ENCODE measurements at regions not wholly inside any gene's neighbourhood (a gene's known extent, or its start where the extent isn't known, plus 50 kb on each side); places are given as distances from the start of the nearest gene placed in this dataset.

DNA sequence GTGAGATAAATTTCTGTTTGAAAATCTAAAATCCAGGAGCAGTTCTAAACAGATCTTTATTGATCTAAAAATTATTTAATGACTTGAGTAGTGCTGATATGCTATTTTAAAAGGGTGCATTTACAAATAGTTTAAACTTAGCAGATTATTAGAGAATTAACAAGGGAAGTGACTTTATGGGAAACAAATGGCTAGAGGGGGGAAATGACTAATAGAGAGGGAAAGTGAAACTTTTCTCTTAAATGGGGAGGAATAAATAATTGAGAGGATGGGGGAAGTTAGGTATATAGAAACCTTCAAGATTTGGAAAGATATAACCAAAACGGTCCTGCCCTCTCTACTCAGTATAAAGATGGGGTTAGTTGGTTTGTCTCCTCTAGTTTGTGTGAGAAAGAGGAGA, 90.1 kb upstream of the ARMC3 start:
- no peaks in the 10 kb centered on the region for H3K36me3 ChIP-seq (replicated peaks in 1 of 2; ENCODE audit: control insufficient read depth in 2 of 2, insufficient read depth in 2 of 2, low read length in 2 of 2)
- no peak overlapping the region for H2BK15ac ChIP-seq (ENCODE audit: low read length)
- no peak overlapping the region for H3K14ac ChIP-seq (ENCODE audit: low read length)
- no peak overlapping the region for H2BK5ac ChIP-seq (ENCODE audit: low read length)
- H3K18ac ChIP-seq (ENCODE audit: low read length) = no peak overlapping the region
- no peak overlapping the region for H2AFZ ChIP-seq (ENCODE audit: low read length)
- no peak overlapping the region for H2BK12ac ChIP-seq (ENCODE audit: low read length)
- no peak overlapping the region for H3K4me3 ChIP-seq (ENCODE audit: low read length in 2 of 2)
- H2AK5ac ChIP-seq (ENCODE audit: low read depth, low read length) = no peak overlapping the region
- no peak for DNase-seq (ENCODE audit: low spot score)
- H2BK120ac ChIP-seq (ENCODE audit: low read depth, low read length) = no peak overlapping the region
- no CpG with 5 or more reads among the region's 1 CpG for WGBS, 2 donors (ENCODE audit: extremely low coverage in 2 of 2, insufficient read length in 2 of 2, insufficient replicate concordance in 1 of 2)
- H3K79me1 ChIP-seq (ENCODE audit: low read depth, low read length) = no peaks in the 10 kb centered on the region
- H3K9ac ChIP-seq (ENCODE audit: low read depth, low read length, poor library complexity) = no peak overlapping the region
- H4K91ac ChIP-seq (ENCODE audit: low read depth, low read length, poor library complexity) = no peak overlapping the region
- no peaks in the 10 kb centered on the region for H3K9me3 ChIP-seq (replicated peaks in 1 of 2; ENCODE audit: control insufficient read depth in 2 of 2, insufficient read depth in 1 of 2, low read depth in 1 of 2, low read length in 2 of 2)
- no peak overlapping the region for H3K27ac ChIP-seq (replicated peaks; ENCODE audit: low read length)
- no peak overlapping the region for H4K8ac ChIP-seq (ENCODE audit: low read depth, low read length)
- H3K4ac ChIP-seq (ENCODE audit: low read length) = no peak overlapping the region
- no peak overlapping the region for H3K4me2 ChIP-seq (ENCODE audit: insufficient read depth, low read length, poor library complexity, severe bottlenecking)
- no peaks in the 10 kb centered on the region for H3K4me1 ChIP-seq (ENCODE audit: control insufficient read depth in 2 of 2, insufficient read depth in 1 of 2, low read depth in 1 of 2, low read length in 2 of 2)
- H3K23ac ChIP-seq (ENCODE audit: low read depth, low read length, poor library complexity) = no peak overlapping the region
- no peaks in the 10 kb centered on the region for H3K27me3 ChIP-seq (ENCODE audit: control insufficient read depth in 3 of 3, insufficient read depth in 3 of 3, low read depth in 1 of 3, low read length in 3 of 3)

- no peak overlapping the region for H2BK15ac ChIP-seq (ENCODE audit: low read length)
- H3K4ac ChIP-seq (ENCODE audit: low read length) = no peak overlapping the region
- H2BK120ac ChIP-seq (ENCODE audit: low read depth, low read length) = no peak overlapping the region
- DNase-seq (ENCODE audit: low spot score) = no peak
- H2BK5ac ChIP-seq (ENCODE audit: low read length) = no peak overlapping the region
- no peak overlapping the region for H3K18ac ChIP-seq (ENCODE audit: low read length)
- H3K14ac ChIP-seq (ENCODE audit: low read length) = no peak overlapping the region
- no peak overlapping the region for H2AK5ac ChIP-seq (ENCODE audit: low read depth, low read length)
- no peaks in the 10 kb centered on the region for H3K79me1 ChIP-seq (ENCODE audit: low read depth, low read length)
- no peaks in the 10 kb centered on the region for H3K27me3 ChIP-seq (ENCODE audit: control insufficient read depth in 3 of 3, insufficient read depth in 3 of 3, low read depth in 1 of 3, low read length in 3 of 3)
- no peaks in the 10 kb centered on the region for H3K4me1 ChIP-seq (ENCODE audit: control insufficient read depth in 2 of 2, insufficient read depth in 1 of 2, low read depth in 1 of 2, low read length in 2 of 2)
- no peak overlapping the region for H3K27ac ChIP-seq (replicated peaks; ENCODE audit: low read length)
- no peak overlapping the region for H4K91ac ChIP-seq (ENCODE audit: low read depth, low read length, poor library complexity)
- WGBS, 2 donors (ENCODE audit: extremely low coverage in 2 of 2, insufficient read length in 2 of 2, insufficient replicate concordance in 1 of 2) = no CpG with 5 or more reads among the region's 7 CpGs
- no peak overlapping the region for H2AFZ ChIP-seq (ENCODE audit: low read length)
- H3K4me2 ChIP-seq (ENCODE audit: insufficient read depth, low read length, poor library complexity, severe bottlenecking) = no peak overlapping the region
- H3K36me3 ChIP-seq (replicated peaks in 1 of 2; ENCODE audit: control insufficient read depth in 2 of 2, insufficient read depth in 2 of 2, low read length in 2 of 2) = no peaks in the 10 kb centered on the region
- no peak overlapping the region for H3K4me3 ChIP-seq (ENCODE audit: low read length in 2 of 2)
- no peak overlapping the region for H4K8ac ChIP-seq (ENCODE audit: low read depth, low read length)
- H3K9me3 ChIP-seq (replicated peaks in 1 of 2; ENCODE audit: control insufficient read depth in 2 of 2, insufficient read depth in 1 of 2, low read depth in 1 of 2, low read length in 2 of 2) = no peaks in the 10 kb centered on the region
- no peak overlapping the region for H3K23ac ChIP-seq (ENCODE audit: low read depth, low read length, poor library complexity)
- no peak overlapping the region for H3K9ac ChIP-seq (ENCODE audit: low read depth, low read length, poor library complexity)
- no peak overlapping the region for H2BK12ac ChIP-seq (ENCODE audit: low read length)
Observed at GRCh38 chr10:22837351-22837750, 90.5 kb upstream of the ARMC3 start.

GRCh38 chr10:22834471-22834870, 93.4 kb upstream of the ARMC3 start:
- H3K36me3 ChIP-seq (replicated peaks in 1 of 2; ENCODE audit: control insufficient read depth in 2 of 2, insufficient read depth in 2 of 2, low read length in 2 of 2) = no peaks in the 10 kb centered on the region
- H3K27ac ChIP-seq (replicated peaks; ENCODE audit: low read length) = no peak overlapping the region
- H3K4me3 ChIP-seq (ENCODE audit: low read length in 2 of 2) = no peak overlapping the region
- no peak overlapping the region for H2AK5ac ChIP-seq (ENCODE audit: low read depth, low read length)
- no peak overlapping the region for H3K4me2 ChIP-seq (ENCODE audit: insufficient read depth, low read length, poor library complexity, severe bottlenecking)
- H2BK12ac ChIP-seq (ENCODE audit: low read length) = no peak overlapping the region
- H3K4ac ChIP-seq (ENCODE audit: low read length) = no peak overlapping the region
- H3K14ac ChIP-seq (ENCODE audit: low read length) = no peak overlapping the region
- H2AFZ ChIP-seq (ENCODE audit: low read length) = no peak overlapping the region
- H2BK120ac ChIP-seq (ENCODE audit: low read depth, low read length) = no peak overlapping the region
- no peak overlapping the region for H2BK15ac ChIP-seq (ENCODE audit: low read length)
- H4K8ac ChIP-seq (ENCODE audit: low read depth, low read length) = no peak overlapping the region
- no peaks in the 10 kb centered on the region for H3K4me1 ChIP-seq (ENCODE audit: control insufficient read depth in 2 of 2, insufficient read depth in 1 of 2, low read depth in 1 of 2, low read length in 2 of 2)
- H3K9ac ChIP-seq (ENCODE audit: low read depth, low read length, poor library complexity) = no peak overlapping the region
- no peak overlapping the region for H4K91ac ChIP-seq (ENCODE audit: low read depth, low read length, poor library complexity)
- no peak overlapping the region for H3K18ac ChIP-seq (ENCODE audit: low read length)
- no peaks in the 10 kb centered on the region for H3K9me3 ChIP-seq (replicated peaks in 1 of 2; ENCODE audit: control insufficient read depth in 2 of 2, insufficient read depth in 1 of 2, low read depth in 1 of 2, low read length in 2 of 2)
- no peaks in the 10 kb centered on the region for H3K27me3 ChIP-seq (ENCODE audit: control insufficient read depth in 3 of 3, insufficient read depth in 3 of 3, low read depth in 1 of 3, low read length in 3 of 3)
- WGBS, 2 donors (ENCODE audit: extremely low coverage in 2 of 2, insufficient read length in 2 of 2, insufficient replicate concordance in 1 of 2) = no CpG with 5 or more reads among the region's 3 CpGs
- H3K79me1 ChIP-seq (ENCODE audit: low read depth, low read length) = no peaks in the 10 kb centered on the region
- H2BK5ac ChIP-seq (ENCODE audit: low read length) = no peak overlapping the region
- H3K23ac ChIP-seq (ENCODE audit: low read depth, low read length, poor library complexity) = no peak overlapping the region
- no peak for DNase-seq (ENCODE audit: low spot score)

GRCh38 chr10:22833781-22834180, 94.1 kb upstream of the ARMC3 start:
- Histone ChIP-seq H2AFZ (ENCODE audit: low read length) (no peak overlapping the region), H3K9ac (ENCODE audit: low read depth, low read length, poor library complexity) (no peak overlapping the region), H3K4ac (ENCODE audit: low read length) (no peak overlapping the region), H3K27me3 (ENCODE audit: control insufficient read depth in 3 of 3, insufficient read depth in 3 of 3, low read depth in 1 of 3, low read length in 3 of 3) (no peaks in the 10 kb centered on the region), H4K91ac (ENCODE audit: low read depth, low read length, poor library complexity) (no peak overlapping the region), H3K18ac (ENCODE audit: low read length) (no peak overlapping the region), H3K36me3 (replicated peaks in 1 of 2; ENCODE audit: control insufficient read depth in 2 of 2, insufficient read depth in 2 of 2, low read length in 2 of 2) (no peaks in the 10 kb centered on the region), H3K27ac (replicated peaks; ENCODE audit: low read length) (no peak overlapping the region), H3K9me3 (replicated peaks in 1 of 2; ENCODE audit: control insufficient read depth in 2 of 2, insufficient read depth in 1 of 2, low read depth in 1 of 2, low read length in 2 of 2) (no peaks in the 10 kb centered on the region), H3K4me1 (ENCODE audit: control insufficient read depth in 2 of 2, insufficient read depth in 1 of 2, low read depth in 1 of 2, low read length in 2 of 2) (no peaks in the 10 kb centered on the region), H2BK15ac (ENCODE audit: low read length) (no peak overlapping the region), H3K4me3 (ENCODE audit: low read length in 2 of 2) (no peak overlapping the region), H3K14ac (ENCODE audit: low read length) (no peak overlapping the region), H2BK120ac (ENCODE audit: low read depth, low read length) (no peak overlapping the region), H4K8ac (ENCODE audit: low read depth, low read length) (no peak overlapping the region), H3K23ac (ENCODE audit: low read depth, low read length, poor library complexity) (no peak overlapping the region), H3K79me1 (ENCODE audit: low read depth, low read length) (no peaks in the 10 kb centered on the region), H2BK12ac (ENCODE audit: low read length) (no peak overlapping the region), H2AK5ac (ENCODE audit: low read depth, low read length) (no peak overlapping the region), H2BK5ac (ENCODE audit: low read length) (no peak overlapping the region), H3K4me2 (ENCODE audit: insufficient read depth, low read length, poor library complexity, severe bottlenecking) (no peak overlapping the region)
- DNase-seq (ENCODE audit: low spot score) = no peak
- no CpG with 5 or more reads among the region's 1 CpG for WGBS, 2 donors (ENCODE audit: extremely low coverage in 2 of 2, insufficient read length in 2 of 2, insufficient replicate concordance in 1 of 2)

All from neuronal stem cell (in vitro differentiated cells).